ENCODE measurements at regions not wholly inside any gene's neighbourhood (a gene's known extent, or its start where the extent isn't known, plus 50 kb on each side); places are given as distances from the start of the nearest gene placed in this dataset.

DNA sequence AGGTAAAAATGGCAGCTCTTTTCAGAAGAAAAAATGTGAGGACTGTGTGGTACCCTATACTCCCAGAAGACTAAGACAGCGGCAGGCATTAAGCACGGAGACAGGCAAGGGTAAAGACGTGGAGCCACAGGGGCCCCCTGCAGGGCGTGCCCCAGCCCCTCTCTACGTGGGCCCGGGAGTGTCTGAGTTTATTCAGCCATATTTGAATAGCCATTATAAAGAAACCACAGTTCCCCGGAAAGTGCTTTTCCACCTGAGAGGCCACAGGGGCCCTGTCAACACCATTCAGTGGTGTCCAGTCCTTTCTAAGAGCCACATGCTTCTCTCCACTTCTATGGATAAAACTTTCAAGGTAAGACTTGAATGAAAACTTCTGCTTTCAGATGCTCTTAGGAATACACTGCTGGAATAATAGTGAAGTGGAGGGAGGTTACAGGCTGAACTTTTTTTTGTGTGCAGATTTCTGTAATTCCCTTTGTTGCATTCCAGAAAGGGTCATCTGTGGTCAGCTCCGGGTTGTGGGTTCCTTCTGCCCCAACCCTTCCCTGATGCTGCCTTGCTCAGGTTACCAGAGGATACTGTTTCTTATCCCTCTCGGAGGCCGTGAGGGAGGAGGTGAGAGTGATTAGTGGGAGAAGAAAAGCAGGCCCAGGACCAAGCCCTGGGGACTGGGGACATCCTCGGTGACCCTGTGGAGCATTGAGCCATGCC lies 58.4 kb downstream of the SLC25A47 start:
- DNase-seq (ENCODE audit: low read depth), result no peak
- no peak overlapping the region for H3K4me3 ChIP-seq (ENCODE audit: low read depth, low read length)
- in situ Hi-C loops (cut with HindIII; ENCODE audit: low sequenced_read_pairs), result no loop called here
- TF ChIP-seq, protein P1, sequence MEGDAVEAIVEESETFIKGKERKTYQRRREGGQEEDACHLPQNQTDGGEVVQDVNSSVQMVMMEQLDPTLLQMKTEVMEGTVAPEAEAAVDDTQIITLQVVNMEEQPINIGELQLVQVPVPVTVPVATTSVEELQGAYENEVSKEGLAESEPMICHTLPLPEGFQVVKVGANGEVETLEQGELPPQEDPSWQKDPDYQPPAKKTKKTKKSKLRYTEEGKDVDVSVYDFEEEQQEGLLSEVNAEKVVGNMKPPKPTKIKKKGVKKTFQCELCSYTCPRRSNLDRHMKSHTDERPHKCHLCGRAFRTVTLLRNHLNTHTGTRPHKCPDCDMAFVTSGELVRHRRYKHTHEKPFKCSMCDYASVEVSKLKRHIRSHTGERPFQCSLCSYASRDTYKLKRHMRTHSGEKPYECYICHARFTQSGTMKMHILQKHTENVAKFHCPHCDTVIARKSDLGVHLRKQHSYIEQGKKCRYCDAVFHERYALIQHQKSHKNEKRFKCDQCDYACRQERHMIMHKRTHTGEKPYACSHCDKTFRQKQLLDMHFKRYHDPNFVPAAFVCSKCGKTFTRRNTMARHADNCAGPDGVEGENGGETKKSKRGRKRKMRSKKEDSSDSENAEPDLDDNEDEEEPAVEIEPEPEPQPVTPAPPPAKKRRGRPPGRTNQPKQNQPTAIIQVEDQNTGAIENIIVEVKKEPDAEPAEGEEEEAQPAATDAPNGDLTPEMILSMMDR (IDR thresholded peaks at IDR 0.05; ENCODE audit: low read depth, low read length, missing control alignments), result no peak

DNA sequence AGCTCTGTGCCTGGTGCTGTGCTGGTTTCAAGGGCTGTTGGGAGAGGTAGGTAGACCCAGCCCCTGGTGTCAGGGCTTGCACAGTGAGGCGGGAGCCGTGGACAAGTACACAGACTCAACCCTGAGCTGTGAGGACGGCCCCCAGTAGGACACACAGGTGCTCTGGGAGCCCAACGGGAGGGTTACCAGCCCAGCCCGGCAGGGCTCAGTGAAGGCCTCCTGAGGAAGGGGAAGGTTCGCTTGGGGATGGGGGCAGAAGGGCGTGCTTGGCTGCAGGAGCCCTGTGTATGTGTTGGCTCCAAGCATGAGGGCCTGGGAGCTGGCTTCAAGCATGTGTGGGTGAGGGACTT lies 58.9 kb downstream of the SLC25A47 start:
- H3K4me3 ChIP-seq (ENCODE audit: low read depth, low read length), result no peak overlapping the region
- DNase-seq (ENCODE audit: low read depth), result no peak
- TF ChIP-seq, protein P1 (IDR thresholded peaks at IDR 0.05; ENCODE audit: low read depth, low read length, missing control alignments), result no peak
- in situ Hi-C loops (cut with HindIII; ENCODE audit: low sequenced_read_pairs), result no loop called here

DNA sequence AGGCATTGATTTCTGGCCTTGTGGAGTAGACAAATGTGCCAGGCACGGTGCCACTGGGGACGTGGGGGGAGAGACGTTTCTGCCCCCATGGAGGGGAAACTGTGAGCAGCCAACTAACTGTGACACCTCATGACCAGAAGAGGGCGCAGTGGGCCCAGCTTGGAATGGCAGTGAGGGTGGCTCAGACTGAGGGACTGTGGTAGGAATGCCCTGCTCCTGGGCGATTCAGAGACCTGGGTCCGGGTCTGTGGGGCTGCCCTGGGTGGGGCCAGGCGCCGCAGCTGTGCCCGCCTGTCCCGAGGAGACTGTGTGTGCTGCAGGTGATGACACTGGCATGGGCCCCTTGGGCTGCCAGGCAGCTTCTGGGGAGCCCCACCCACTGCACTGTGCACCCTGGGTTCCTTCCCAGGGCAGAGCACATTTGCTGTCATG lies 60.6 kb downstream of the SLC25A47 start:
- TF ChIP-seq, protein P1 (IDR thresholded peaks at IDR 0.05; ENCODE audit: low read depth, low read length, missing control alignments), result peak; percentile 90
- in situ Hi-C loops (cut with HindIII; ENCODE audit: low sequenced_read_pairs), result no loop called here
- DNase-seq (ENCODE audit: low read depth), result no peak
- H3K4me3 ChIP-seq (ENCODE audit: low read depth, low read length), result no peak overlapping the region

DNA sequence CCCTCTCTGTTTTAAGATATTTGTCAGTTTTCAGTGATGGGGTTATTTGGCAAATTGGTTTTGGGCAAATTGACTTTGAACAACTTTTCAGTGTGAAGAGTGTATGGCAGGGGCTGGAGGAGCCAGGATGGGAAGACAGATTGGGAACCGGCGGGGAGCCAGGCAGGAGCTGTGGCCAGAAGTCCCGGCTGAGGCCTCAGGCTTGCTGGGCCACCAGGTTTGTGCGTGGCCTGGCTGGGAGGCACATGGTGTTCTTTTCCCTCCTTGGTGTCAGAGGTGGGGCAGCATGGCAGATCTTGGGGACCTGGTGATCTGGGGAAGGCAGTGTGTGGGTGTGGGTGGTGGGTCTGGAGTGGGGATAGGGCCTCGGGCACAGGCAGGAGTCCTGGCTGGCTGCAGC lies 61.1 kb downstream of the SLC25A47 start:
- TF ChIP-seq, protein P1 (IDR thresholded peaks at IDR 0.05; ENCODE audit: low read depth, low read length, missing control alignments), result no peak
- in situ Hi-C loops (cut with HindIII; ENCODE audit: low sequenced_read_pairs), result no loop called here
- DNase-seq (ENCODE audit: low read depth), result no peak
- H3K4me3 ChIP-seq (ENCODE audit: low read depth, low read length), result no peak overlapping the region

DNA sequence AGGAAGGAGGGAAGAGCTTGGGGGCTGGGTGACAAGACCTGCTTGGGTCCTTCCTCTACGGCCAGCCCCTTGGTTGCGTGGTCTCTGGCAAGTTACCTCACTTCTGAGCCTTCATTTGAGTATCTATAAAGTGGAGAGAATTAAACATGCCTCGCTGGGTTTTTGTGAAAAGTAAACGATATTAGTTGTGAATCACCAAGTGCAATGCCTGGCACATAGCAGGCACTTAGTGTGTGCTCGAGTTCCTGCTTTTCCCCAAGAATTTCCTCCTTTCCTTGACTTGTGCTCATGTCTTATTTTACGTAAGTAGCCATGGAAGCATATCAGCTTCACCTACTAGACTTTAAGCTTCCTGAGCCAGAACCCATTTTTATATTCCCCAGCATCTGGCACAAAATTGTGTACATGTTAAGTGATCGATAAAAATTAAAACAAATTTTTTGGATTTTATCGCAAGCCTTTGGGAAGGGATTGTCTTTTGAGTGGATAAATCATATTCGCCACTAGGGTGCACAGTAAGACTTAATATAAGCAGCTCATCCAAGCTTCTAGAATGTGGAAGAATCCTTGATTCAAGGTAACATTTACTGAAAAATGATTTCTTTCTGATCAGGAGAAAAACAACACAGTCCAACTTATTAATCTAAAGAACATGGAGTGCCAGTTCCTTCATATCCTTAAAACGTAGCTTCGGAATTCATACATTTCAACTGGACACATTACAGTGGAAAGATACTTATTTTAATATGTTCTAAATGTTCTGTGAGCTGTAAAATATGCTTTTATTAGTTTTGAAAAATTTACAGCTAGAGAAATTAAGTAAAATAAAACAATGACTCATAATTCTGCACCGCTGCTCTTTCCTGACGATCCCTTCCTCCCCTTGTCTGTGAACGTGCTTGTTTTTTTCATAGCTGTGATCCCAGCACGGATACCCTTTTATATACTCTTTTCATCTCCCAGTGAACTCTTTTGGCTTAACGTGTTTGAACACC lies 62.0 kb downstream of the SLC25A47 start:
- in situ Hi-C loops (cut with HindIII; ENCODE audit: low sequenced_read_pairs), result no loop called here
- no peak overlapping the region for H3K4me3 ChIP-seq (ENCODE audit: low read depth, low read length)
- TF ChIP-seq, protein P1 (IDR thresholded peaks at IDR 0.05; ENCODE audit: low read depth, low read length, missing control alignments), result peak; percentile 52
- no peak for DNase-seq (ENCODE audit: low read depth)

DNA sequence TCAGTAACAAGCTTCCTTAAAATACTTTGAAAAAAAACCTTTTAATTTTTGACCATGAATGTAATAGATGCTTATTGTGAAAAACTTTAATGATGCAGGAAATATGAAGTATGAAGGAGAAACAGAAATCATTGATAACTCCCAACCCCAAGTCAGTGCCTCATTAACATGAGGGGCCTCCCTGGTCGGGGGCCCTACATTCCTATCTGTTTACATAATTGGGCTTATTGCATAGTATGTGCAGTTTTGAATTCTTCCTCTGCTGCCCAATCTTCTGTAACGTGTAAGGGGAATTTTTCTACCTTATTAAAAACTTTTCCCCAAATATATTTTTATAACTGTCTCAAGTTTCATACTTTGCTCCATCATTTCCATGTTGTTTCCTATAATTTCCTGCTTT lies 63.0 kb downstream of the SLC25A47 start:
- TF ChIP-seq, protein P1 (IDR thresholded peaks at IDR 0.05; ENCODE audit: low read depth, low read length, missing control alignments), result no peak
- in situ Hi-C loops (cut with HindIII; ENCODE audit: low sequenced_read_pairs), result no loop called here
- H3K4me3 ChIP-seq (ENCODE audit: low read depth, low read length), result no peak overlapping the region
- no peak for DNase-seq (ENCODE audit: low read depth)
